ENCODE measurements at regions not wholly inside any gene's neighbourhood (a gene's known extent, or its start where the extent isn't known, plus 50 kb on each side); places are given as distances from the start of the nearest gene placed in this dataset.

- no peak overlapping the region for H3K4me3 ChIP-seq
- H3K27ac ChIP-seq = no peak overlapping the region
- H3K36me3 ChIP-seq = no peaks in the 10 kb centered on the region
- no peaks in the 10 kb centered on the region for H3K9me3 ChIP-seq
- TF ChIP-seq CTCF (IDR thresholded peaks at IDR 0.05) = no peak
- no peak for TF ChIP-seq POLR2A (IDR thresholded peaks at IDR 0.05)
- TF ChIP-seq EP300 (IDR thresholded peaks at IDR 0.05) = no peak
- no peak for TF ChIP-seq POLR2AphosphoS5 (IDR thresholded peaks at IDR 0.05)
- WGBS = 56% methylated on average over 2 of the region's 2 CpGs
- H3K27me3 ChIP-seq = no peaks in the 10 kb centered on the region
- DNase-seq (ENCODE audit: low spot score in 2 of 2) = no peak
- no peaks in the 10 kb centered on the region for H3K4me1 ChIP-seq
These were observed 314.1 kb upstream of the USP25 start for GRCh38 chr21:15415541-15416261.

GRCh38 chr21:15421441-15421881 lies 308.3 kb upstream of the USP25 start:
- no peak overlapping the region for H3K27ac ChIP-seq
- TF ChIP-seq CTCF (IDR thresholded peaks at IDR 0.05) (no peak), POLR2A (IDR thresholded peaks at IDR 0.05) (no peak), POLR2AphosphoS5 (IDR thresholded peaks at IDR 0.05) (no peak), EP300 (IDR thresholded peaks at IDR 0.05) (no peak)
- no peak overlapping the region for H3K4me3 ChIP-seq
- WGBS = 82% methylated on average over 5 of the region's 5 CpGs
- H3K9me3 ChIP-seq = no peaks in the 10 kb centered on the region
- no peaks in the 10 kb centered on the region for H3K4me1 ChIP-seq
- no peaks in the 10 kb centered on the region for H3K27me3 ChIP-seq
- H3K36me3 ChIP-seq = no peaks in the 10 kb centered on the region
- DNase-seq (ENCODE audit: low spot score in 2 of 2) = no peak

GRCh38 chr21:15421947-15422346 lies 307.8 kb upstream of the USP25 start:
- Histone ChIP-seq H3K4me3 (no peak overlapping the region), H3K9me3 (no peaks in the 10 kb centered on the region), H3K36me3 (no peaks in the 10 kb centered on the region), H3K4me1 (no peaks in the 10 kb centered on the region), H3K27ac (no peak overlapping the region), H3K27me3 (no peaks in the 10 kb centered on the region)
- DNase-seq (ENCODE audit: low spot score in 2 of 2) = no peak
- no peak for TF ChIP-seq POLR2A (IDR thresholded peaks at IDR 0.05)
- no peak for TF ChIP-seq POLR2AphosphoS5 (IDR thresholded peaks at IDR 0.05)
- TF ChIP-seq EP300 (IDR thresholded peaks at IDR 0.05) = no peak
- TF ChIP-seq CTCF (IDR thresholded peaks at IDR 0.05) = no peak
- whole genome bisulfite sequencing = 52% methylated on average over 2 of the region's 2 CpGs

- 63% methylated on average over 3 of the region's 3 CpGs for WGBS
- H3K4me3 ChIP-seq = no peak overlapping the region
- no peaks in the 10 kb centered on the region for H3K9me3 ChIP-seq
- DNase-seq (ENCODE audit: low spot score in 2 of 2) = no peak
- no peak for TF ChIP-seq POLR2A (IDR thresholded peaks at IDR 0.05)
- no peak for TF ChIP-seq POLR2AphosphoS5 (IDR thresholded peaks at IDR 0.05)
- TF ChIP-seq EP300 (IDR thresholded peaks at IDR 0.05) = no peak
- no peak for TF ChIP-seq CTCF (IDR thresholded peaks at IDR 0.05)
- no peaks in the 10 kb centered on the region for H3K4me1 ChIP-seq
- no peaks in the 10 kb centered on the region for H3K36me3 ChIP-seq
- no peak overlapping the region for H3K27ac ChIP-seq
- no peaks in the 10 kb centered on the region for H3K27me3 ChIP-seq
These were observed 307.0 kb upstream of the USP25 start for GRCh38 chr21:15422783-15423182.

GRCh38 chr21:15423676-15424445 lies 305.9 kb upstream of the USP25 start:
- WGBS = 70% methylated on average over 4 of the region's 4 CpGs
- Histone ChIP-seq H3K9me3 (no peaks in the 10 kb centered on the region), H3K4me3 (no peak overlapping the region), H3K27ac (no peak overlapping the region), H3K36me3 (no peaks in the 10 kb centered on the region), H3K27me3 (no peaks in the 10 kb centered on the region), H3K4me1 (no peaks in the 10 kb centered on the region)
- DNase-seq (ENCODE audit: low spot score in 2 of 2) = no peak
- TF ChIP-seq CTCF (IDR thresholded peaks at IDR 0.05) (no peak), EP300 (IDR thresholded peaks at IDR 0.05) (no peak), POLR2A (IDR thresholded peaks at IDR 0.05) (no peak), POLR2AphosphoS5 (IDR thresholded peaks at IDR 0.05) (no peak)

Measured in suprapubic skin (tissue), 4 donors.